NCI-H1436 (cell line): ENCODE measurements at regions not wholly inside any gene's neighbourhood (a gene's known extent, or its start where the extent isn't known, plus 50 kb on each side); places are given as distances from the start of the nearest gene placed in this dataset.
A peak's percentile ranks its signal among the peaks of the same experiment; 100 is the strongest.

Source experiments
- DNase-seq: peaks from one replicate; lab custom pipeline; 2025; lab: John Stamatoyannopoulos, UW

GRCh38 chr11:105332171-105332570, 192.6 kb upstream of the CARD18 start:
- no peak for DNase-seq

- DNase-seq: no peak
Observed at GRCh38 chr11:105328061-105328460, 188.5 kb upstream of the CARD18 start.

- DNase-seq: peak; percentile 5
Observed at GRCh38 chr11:105324156-105324555, 184.6 kb upstream of the CARD18 start.

GRCh38 chr11:105321696-105322095, 182.1 kb upstream of the CARD18 start:
- DNase-seq: no peak

GRCh38 chr11:105315287-105315686, 175.7 kb upstream of the CARD18 start:
- DNase-seq: no peak

- no peak for DNase-seq
Observed at GRCh38 chr11:105312266-105312665, 172.7 kb upstream of the CARD18 start.

GRCh38 chr11:105298630-105299029, 159.1 kb upstream of the CARD18 start:
- DNase-seq: no peak

GRCh38 chr11:105298174-105298573, 158.6 kb upstream of the CARD18 start:
- DNase-seq: no peak

GRCh38 chr11:105297463-105297862, 157.9 kb upstream of the CARD18 start:
- no peak for DNase-seq

GRCh38 chr11:105296806-105297205, 157.2 kb upstream of the CARD18 start:
- DNase-seq: no peak

- DNase-seq: no peak
Observed at GRCh38 chr11:105296386-105296785, 156.8 kb upstream of the CARD18 start.

- no peak for DNase-seq
Observed at GRCh38 chr11:105282658-105283057, 143.1 kb upstream of the CARD18 start.

- DNase-seq: no peak
Observed at GRCh38 chr11:105274631-105275030, 135.1 kb upstream of the CARD18 start.

- DNase-seq: no peak
Observed at GRCh38 chr11:105273660-105274280, 134.2 kb upstream of the CARD18 start.

- DNase-seq: no peak
Observed at GRCh38 chr11:105269862-105270261, 130.3 kb upstream of the CARD18 start.

GRCh38 chr11:105268404-105269062, 129.0 kb upstream of the CARD18 start:
- no peak for DNase-seq

- no peak for DNase-seq
Observed at GRCh38 chr11:105265845-105266244, 126.3 kb upstream of the CARD18 start.

- no peak for DNase-seq
Observed at GRCh38 chr11:105260976-105261375, 121.4 kb upstream of the CARD18 start.

- no peak for DNase-seq
Observed at GRCh38 chr11:105245781-105246315, 106.3 kb upstream of the CARD18 start.

GRCh38 chr11:105244160-105244825, 104.7 kb upstream of the CARD18 start:
- DNase-seq: no peak

- no peak for DNase-seq
Observed at GRCh38 chr11:105241136-105241535, 101.6 kb upstream of the CARD18 start.

GRCh38 chr11:105236664-105237063, 97.1 kb upstream of the CARD18 start:
- no peak for DNase-seq

- DNase-seq: no peak
Observed at GRCh38 chr11:105233285-105233684, 93.7 kb upstream of the CARD18 start.
